ENCODE measurements at regions not wholly inside any gene's neighbourhood (a gene's known extent, or its start where the extent isn't known, plus 50 kb on each side); places are given as distances from the start of the nearest gene placed in this dataset.

DNA sequence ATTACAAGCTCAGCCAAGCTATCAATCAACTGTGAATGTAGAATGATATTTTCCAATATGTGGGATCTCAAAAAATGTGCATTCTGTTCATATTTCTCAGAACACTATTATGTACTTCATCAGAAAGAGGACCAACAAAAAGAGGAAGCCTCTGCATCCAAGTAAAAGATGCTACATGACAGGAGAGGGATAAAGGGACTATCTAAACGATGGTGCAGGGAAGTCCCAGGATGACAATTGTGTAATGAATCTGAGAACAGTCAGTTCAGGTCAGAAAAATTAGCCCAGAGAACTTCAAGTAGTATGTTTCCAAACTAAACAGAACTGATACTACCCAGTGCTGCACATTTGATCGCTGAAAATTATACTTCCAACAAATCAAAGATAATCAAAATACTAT is 127.0 kb downstream of the ZNF330 start:
- TF ChIP-seq, protein P1, sequence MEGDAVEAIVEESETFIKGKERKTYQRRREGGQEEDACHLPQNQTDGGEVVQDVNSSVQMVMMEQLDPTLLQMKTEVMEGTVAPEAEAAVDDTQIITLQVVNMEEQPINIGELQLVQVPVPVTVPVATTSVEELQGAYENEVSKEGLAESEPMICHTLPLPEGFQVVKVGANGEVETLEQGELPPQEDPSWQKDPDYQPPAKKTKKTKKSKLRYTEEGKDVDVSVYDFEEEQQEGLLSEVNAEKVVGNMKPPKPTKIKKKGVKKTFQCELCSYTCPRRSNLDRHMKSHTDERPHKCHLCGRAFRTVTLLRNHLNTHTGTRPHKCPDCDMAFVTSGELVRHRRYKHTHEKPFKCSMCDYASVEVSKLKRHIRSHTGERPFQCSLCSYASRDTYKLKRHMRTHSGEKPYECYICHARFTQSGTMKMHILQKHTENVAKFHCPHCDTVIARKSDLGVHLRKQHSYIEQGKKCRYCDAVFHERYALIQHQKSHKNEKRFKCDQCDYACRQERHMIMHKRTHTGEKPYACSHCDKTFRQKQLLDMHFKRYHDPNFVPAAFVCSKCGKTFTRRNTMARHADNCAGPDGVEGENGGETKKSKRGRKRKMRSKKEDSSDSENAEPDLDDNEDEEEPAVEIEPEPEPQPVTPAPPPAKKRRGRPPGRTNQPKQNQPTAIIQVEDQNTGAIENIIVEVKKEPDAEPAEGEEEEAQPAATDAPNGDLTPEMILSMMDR (IDR thresholded peaks at IDR 0.05) = no peak
- TF ChIP-seq POLR2A (IDR thresholded peaks at IDR 0.05) = no peak
